ENCODE measurements at regions not wholly inside any gene's neighbourhood (a gene's known extent, or its start where the extent isn't known, plus 50 kb on each side); places are given as distances from the start of the nearest gene placed in this dataset.

GRCh38 chr6:132017942-132018341, 66.8 kb upstream of the CCN2 start:
- no peaks in the 10 kb centered on the region for H3K9me2 ChIP-seq (ENCODE audit: low read depth, low read length)
- no peak overlapping the region for H3K4me2 ChIP-seq (ENCODE audit: low read length)
- no peaks in the 10 kb centered on the region for H3K9me3 ChIP-seq (ENCODE audit: low read length)
- H3K4me3 ChIP-seq (ENCODE audit: low read depth, low read length, poor library complexity, severe bottlenecking) = no peak overlapping the region
- H4K20me1 ChIP-seq (ENCODE audit: insufficient read depth, low read length) = no peaks in the 10 kb centered on the region
- no peaks in the 10 kb centered on the region for H3K27me3 ChIP-seq (ENCODE audit: insufficient read depth, low read length)
- TF ChIP-seq, protein P1, sequence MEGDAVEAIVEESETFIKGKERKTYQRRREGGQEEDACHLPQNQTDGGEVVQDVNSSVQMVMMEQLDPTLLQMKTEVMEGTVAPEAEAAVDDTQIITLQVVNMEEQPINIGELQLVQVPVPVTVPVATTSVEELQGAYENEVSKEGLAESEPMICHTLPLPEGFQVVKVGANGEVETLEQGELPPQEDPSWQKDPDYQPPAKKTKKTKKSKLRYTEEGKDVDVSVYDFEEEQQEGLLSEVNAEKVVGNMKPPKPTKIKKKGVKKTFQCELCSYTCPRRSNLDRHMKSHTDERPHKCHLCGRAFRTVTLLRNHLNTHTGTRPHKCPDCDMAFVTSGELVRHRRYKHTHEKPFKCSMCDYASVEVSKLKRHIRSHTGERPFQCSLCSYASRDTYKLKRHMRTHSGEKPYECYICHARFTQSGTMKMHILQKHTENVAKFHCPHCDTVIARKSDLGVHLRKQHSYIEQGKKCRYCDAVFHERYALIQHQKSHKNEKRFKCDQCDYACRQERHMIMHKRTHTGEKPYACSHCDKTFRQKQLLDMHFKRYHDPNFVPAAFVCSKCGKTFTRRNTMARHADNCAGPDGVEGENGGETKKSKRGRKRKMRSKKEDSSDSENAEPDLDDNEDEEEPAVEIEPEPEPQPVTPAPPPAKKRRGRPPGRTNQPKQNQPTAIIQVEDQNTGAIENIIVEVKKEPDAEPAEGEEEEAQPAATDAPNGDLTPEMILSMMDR (IDR thresholded peaks at IDR 0.05; ENCODE audit: low read length) = no peak
- TF ChIP-seq EZH2 (IDR thresholded peaks at IDR 0.05; ENCODE audit: borderline replicate concordance, low read length) = no peak
- no peak overlapping the region for H3K27ac ChIP-seq (ENCODE audit: low read depth, low read length, poor library complexity, severe bottlenecking)
- H3K9ac ChIP-seq (ENCODE audit: low read length) = no peak overlapping the region
- no peaks in the 10 kb centered on the region for H3K36me3 ChIP-seq (ENCODE audit: insufficient read depth, low read length)
- no peak overlapping the region for H2AFZ ChIP-seq (ENCODE audit: low read length)
- no peaks in the 10 kb centered on the region for H3K4me1 ChIP-seq (ENCODE audit: insufficient read depth, low read length, severe bottlenecking)
- no peaks in the 10 kb centered on the region for H3K79me2 ChIP-seq (ENCODE audit: insufficient read depth, low read length)
- H3F3A ChIP-seq (ENCODE audit: insufficient read depth, low read length) = no peaks in the 10 kb centered on the region

- no peak overlapping the region for H3K9ac ChIP-seq (ENCODE audit: low read length)
- H3K79me2 ChIP-seq (ENCODE audit: insufficient read depth, low read length) = no peaks in the 10 kb centered on the region
- H2AFZ ChIP-seq (ENCODE audit: low read length) = no peak overlapping the region
- no peak for TF ChIP-seq EZH2 (IDR thresholded peaks at IDR 0.05; ENCODE audit: borderline replicate concordance, low read length)
- TF ChIP-seq, protein P1 (IDR thresholded peaks at IDR 0.05; ENCODE audit: low read length) = no peak
- H4K20me1 ChIP-seq (ENCODE audit: insufficient read depth, low read length) = no peaks in the 10 kb centered on the region
- no peaks in the 10 kb centered on the region for H3F3A ChIP-seq (ENCODE audit: insufficient read depth, low read length)
- no peaks in the 10 kb centered on the region for H3K4me1 ChIP-seq (ENCODE audit: insufficient read depth, low read length, severe bottlenecking)
- no peak overlapping the region for H3K27ac ChIP-seq (ENCODE audit: low read depth, low read length, poor library complexity, severe bottlenecking)
- no peaks in the 10 kb centered on the region for H3K36me3 ChIP-seq (ENCODE audit: insufficient read depth, low read length)
- H3K27me3 ChIP-seq (ENCODE audit: insufficient read depth, low read length) = no peaks in the 10 kb centered on the region
- H3K4me3 ChIP-seq (ENCODE audit: low read depth, low read length, poor library complexity, severe bottlenecking) = no peak overlapping the region
- H3K9me2 ChIP-seq (ENCODE audit: low read depth, low read length) = no peaks in the 10 kb centered on the region
- H3K9me3 ChIP-seq (ENCODE audit: low read length) = no peaks in the 10 kb centered on the region
- no peak overlapping the region for H3K4me2 ChIP-seq (ENCODE audit: low read length)
Observed at GRCh38 chr6:132016396-132016795, 65.2 kb upstream of the CCN2 start.

GRCh38 chr6:132011582-132011981, 60.4 kb upstream of the CCN2 start:
- Histone ChIP-seq H4K20me1 (ENCODE audit: insufficient read depth, low read length) (no peaks in the 10 kb centered on the region), H3K9me3 (ENCODE audit: low read length) (no peaks in the 10 kb centered on the region), H3K4me3 (ENCODE audit: low read depth, low read length, poor library complexity, severe bottlenecking) (no peak overlapping the region), H3K9me2 (ENCODE audit: low read depth, low read length) (no peaks in the 10 kb centered on the region), H3K9ac (ENCODE audit: low read length) (no peak overlapping the region), H3K27ac (ENCODE audit: low read depth, low read length, poor library complexity, severe bottlenecking) (no peak overlapping the region), H3K27me3 (ENCODE audit: insufficient read depth, low read length) (no peaks in the 10 kb centered on the region), H2AFZ (ENCODE audit: low read length) (no peak overlapping the region), H3K4me2 (ENCODE audit: low read length) (no peak overlapping the region), H3K79me2 (ENCODE audit: insufficient read depth, low read length) (no peaks in the 10 kb centered on the region), H3K4me1 (ENCODE audit: insufficient read depth, low read length, severe bottlenecking) (no peaks in the 10 kb centered on the region), H3F3A (ENCODE audit: insufficient read depth, low read length) (no peaks in the 10 kb centered on the region), H3K36me3 (ENCODE audit: insufficient read depth, low read length) (no peaks in the 10 kb centered on the region)
- TF ChIP-seq, protein P1 (IDR thresholded peaks at IDR 0.05; ENCODE audit: low read length) = no peak
- TF ChIP-seq EZH2 (IDR thresholded peaks at IDR 0.05; ENCODE audit: borderline replicate concordance, low read length) = no peak
